KMS-11 (cell line): ENCODE measurements at regions not wholly inside any gene's neighbourhood (a gene's known extent, or its start where the extent isn't known, plus 50 kb on each side); places are given as distances from the start of the nearest gene placed in this dataset.

Source experiments
- H2AFZ ChIP-seq: fragments of 200-600 bp; sonication (generic); 2 replicates; pipeline ENCODE4 v1.6.1; 2016; ENCODE audit warnings: antibody characterized with exemption, mixed run types, low read depth
- H3K27ac ChIP-seq: fragments of 200-600 bp; sonication (generic); 2 replicates; pipeline ENCODE4 v1.6.1; 2016; ENCODE audit warnings: mild to moderate bottlenecking, mixed run types
- H3K27me3 ChIP-seq: fragments of 200-600 bp; sonication (generic); 2 replicates; pipeline ENCODE4 v1.6.1; 2017; ENCODE audit warnings: mild to moderate bottlenecking, low read depth, mixed run types, moderate library complexity; ENCODE audit not compliant: insufficient read depth
- H3K36me3 ChIP-seq: fragments of 200-600 bp; sonication (generic); 2 replicates; pipeline ENCODE4 v1.6.1; 2017; ENCODE audit warnings: mild to moderate bottlenecking, mixed run types; ENCODE audit not compliant: insufficient read depth
- H3K4me1 ChIP-seq: fragments of 200-600 bp; sonication (generic); 2 replicates; pipeline ENCODE4 v1.6.1; 2016; ENCODE audit warnings: mild to moderate bottlenecking, low read depth, mixed run types; ENCODE audit not compliant: poor library complexity, severe bottlenecking
- H3K4me2 ChIP-seq: fragments of 200-600 bp; sonication (generic); 2 replicates; pipeline ENCODE4 v1.7.0; 2016; ENCODE audit warnings: mild to moderate bottlenecking, mixed run types
- H3K4me3 ChIP-seq: fragments of 200-600 bp; sonication (generic); IDR thresholded peaks from 2 replicates; pipeline ENCODE4 v1.6.1; 2017; ENCODE audit warnings: low read depth, low read length, mixed read lengths; ENCODE audit not compliant: insufficient read depth
- H3K79me2 ChIP-seq: fragments of 200-600 bp; sonication (generic); 2 replicates; pipeline ENCODE4 v1.6.1; 2016; ENCODE audit warnings: low read depth, mixed run types; ENCODE audit not compliant: insufficient read depth
- H3K9ac ChIP-seq: fragments of 200-600 bp; sonication (generic); 2 replicates; pipeline ENCODE4 v1.6.1; 2016; ENCODE audit warnings: mild to moderate bottlenecking, mixed run types
- H4K20me1 ChIP-seq: fragments of 200-600 bp; sonication (generic); 2 replicates; pipeline ENCODE4 v1.6.1; 2016; ENCODE audit warnings: mild to moderate bottlenecking, mixed run types; ENCODE audit not compliant: insufficient read depth
- CTCF ChIP-seq: fragments of 200-600 bp; sonication (generic); conservative IDR thresholded peaks from 2 replicates; pipeline ENCODE4 v1.6.1; 2017; ENCODE audit warnings: low read depth, mild to moderate bottlenecking, antibody characterized with exemption, low read length, moderate library complexity, mixed read lengths

- no peak overlapping the region for H3K4me3 ChIP-seq
- H3K27me3 ChIP-seq: no peaks in the 10 kb centered on the region
- H3K4me2 ChIP-seq: no peak overlapping the region
- no peaks in the 10 kb centered on the region for H4K20me1 ChIP-seq
- H3K27ac ChIP-seq: no peak overlapping the region
- peaks cover 4% of the 10 kb centered on the region for H3K4me1 ChIP-seq
- no peaks in the 10 kb centered on the region for H3K79me2 ChIP-seq
- no peak overlapping the region for H3K9ac ChIP-seq
- TF ChIP-seq CTCF: no peak
- H3K36me3 ChIP-seq: no peaks in the 10 kb centered on the region
- H2AFZ ChIP-seq: no peak overlapping the region
These were observed 120.8 kb upstream of the SEC61G start for GRCh38 chr7:54879776-54880175.

GRCh38 chr7:54880326-54880989, 121.4 kb upstream of the SEC61G start:
- H3K27me3 ChIP-seq: no peaks in the 10 kb centered on the region
- no peaks in the 10 kb centered on the region for H4K20me1 ChIP-seq
- H3K36me3 ChIP-seq: no peaks in the 10 kb centered on the region
- no peak overlapping the region for H2AFZ ChIP-seq
- no peak overlapping the region for H3K27ac ChIP-seq
- H3K9ac ChIP-seq: no peak overlapping the region
- no peak for TF ChIP-seq CTCF
- no peak overlapping the region for H3K4me2 ChIP-seq
- H3K79me2 ChIP-seq: no peaks in the 10 kb centered on the region
- no peak overlapping the region for H3K4me3 ChIP-seq
- H3K4me1 ChIP-seq: peaks cover 4% of the 10 kb centered on the region

GRCh38 chr7:54881816-54882520, 123.0 kb upstream of the SEC61G start:
- TF ChIP-seq CTCF: no peak
- Histone ChIP-seq H3K9ac (no peak overlapping the region), H3K27ac (no peak overlapping the region), H2AFZ (no peak overlapping the region), H3K27me3 (no peaks in the 10 kb centered on the region), H3K4me3 (no peak overlapping the region), H3K36me3 (no peaks in the 10 kb centered on the region), H3K4me1 (peaks cover 4% of the 10 kb centered on the region), H4K20me1 (no peaks in the 10 kb centered on the region), H3K79me2 (no peaks in the 10 kb centered on the region), H3K4me2 (no peak overlapping the region)

GRCh38 chr7:54882694-54883093, 123.7 kb upstream of the SEC61G start:
- peaks cover 4% of the 10 kb centered on the region for H3K4me1 ChIP-seq
- no peaks in the 10 kb centered on the region for H4K20me1 ChIP-seq
- H3K9ac ChIP-seq: no peak overlapping the region
- H3K27me3 ChIP-seq: no peaks in the 10 kb centered on the region
- H3K79me2 ChIP-seq: no peaks in the 10 kb centered on the region
- no peak overlapping the region for H3K4me2 ChIP-seq
- no peaks in the 10 kb centered on the region for H3K36me3 ChIP-seq
- no peak overlapping the region for H3K27ac ChIP-seq
- no peak overlapping the region for H2AFZ ChIP-seq
- no peak overlapping the region for H3K4me3 ChIP-seq
- TF ChIP-seq CTCF: no peak
